ENCODE measurements at regions not wholly inside any gene's neighbourhood (a gene's known extent, or its start where the extent isn't known, plus 50 kb on each side); places are given as distances from the start of the nearest gene placed in this dataset.

DNA sequence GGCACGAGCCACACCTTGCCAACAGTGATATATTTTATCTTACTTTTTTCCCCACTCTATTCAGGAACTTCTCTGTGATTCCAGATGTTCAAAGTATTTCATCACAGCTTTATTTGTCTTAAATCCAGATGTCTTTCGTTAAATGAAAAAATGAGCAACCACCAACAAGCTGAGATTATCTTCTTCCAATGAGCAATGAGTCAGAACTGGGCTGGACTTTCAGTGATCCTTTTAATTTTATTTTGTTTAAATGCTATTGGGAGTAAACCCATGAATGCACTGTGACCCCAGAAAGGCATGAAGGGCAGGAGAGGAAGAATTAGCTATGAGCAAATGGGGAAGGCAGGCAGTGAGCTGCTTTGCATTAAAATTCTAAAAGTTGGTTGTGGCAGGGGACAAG lies 77.6 kb upstream of the IMMP2L start:
- TF ChIP-seq, protein P1, sequence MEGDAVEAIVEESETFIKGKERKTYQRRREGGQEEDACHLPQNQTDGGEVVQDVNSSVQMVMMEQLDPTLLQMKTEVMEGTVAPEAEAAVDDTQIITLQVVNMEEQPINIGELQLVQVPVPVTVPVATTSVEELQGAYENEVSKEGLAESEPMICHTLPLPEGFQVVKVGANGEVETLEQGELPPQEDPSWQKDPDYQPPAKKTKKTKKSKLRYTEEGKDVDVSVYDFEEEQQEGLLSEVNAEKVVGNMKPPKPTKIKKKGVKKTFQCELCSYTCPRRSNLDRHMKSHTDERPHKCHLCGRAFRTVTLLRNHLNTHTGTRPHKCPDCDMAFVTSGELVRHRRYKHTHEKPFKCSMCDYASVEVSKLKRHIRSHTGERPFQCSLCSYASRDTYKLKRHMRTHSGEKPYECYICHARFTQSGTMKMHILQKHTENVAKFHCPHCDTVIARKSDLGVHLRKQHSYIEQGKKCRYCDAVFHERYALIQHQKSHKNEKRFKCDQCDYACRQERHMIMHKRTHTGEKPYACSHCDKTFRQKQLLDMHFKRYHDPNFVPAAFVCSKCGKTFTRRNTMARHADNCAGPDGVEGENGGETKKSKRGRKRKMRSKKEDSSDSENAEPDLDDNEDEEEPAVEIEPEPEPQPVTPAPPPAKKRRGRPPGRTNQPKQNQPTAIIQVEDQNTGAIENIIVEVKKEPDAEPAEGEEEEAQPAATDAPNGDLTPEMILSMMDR (IDR thresholded peaks at IDR 0.05; ENCODE audit: insufficient read depth, low read length, severe bottlenecking), result no peak
- Histone ChIP-seq H3K36me3 (ENCODE audit: control insufficient read depth, insufficient read depth, low read length) (no peaks in the 10 kb centered on the region), H3K27me3 (ENCODE audit: control insufficient read depth, insufficient read depth, low read length) (no peaks in the 10 kb centered on the region), H3K4me3 (ENCODE audit: low read depth, low read length) (no peak overlapping the region)
- FAIRE-seq (no peak), DNase-seq (ENCODE audit: low read depth) (no peak)

DNA sequence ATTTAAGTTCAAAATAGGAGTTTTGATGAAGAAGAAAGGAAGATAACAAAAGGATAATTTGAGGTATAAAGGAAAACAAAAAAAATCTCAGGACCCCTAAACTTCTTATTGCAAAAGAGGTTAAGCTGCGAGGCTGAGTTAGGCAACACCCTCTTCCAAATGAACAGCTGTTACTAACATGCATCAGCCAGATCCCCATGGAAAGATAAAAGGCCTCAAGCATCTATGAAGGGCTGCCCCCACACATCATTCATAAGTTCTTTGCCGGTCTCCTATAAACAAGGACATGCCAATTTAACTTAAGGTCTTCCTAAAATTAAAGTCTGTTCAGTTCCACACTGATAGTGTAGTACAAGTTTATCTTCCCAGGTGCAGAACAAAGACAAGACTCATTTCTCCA lies 75.8 kb upstream of the IMMP2L start:
- no peaks in the 10 kb centered on the region for H3K27me3 ChIP-seq (ENCODE audit: control insufficient read depth, insufficient read depth, low read length)
- TF ChIP-seq, protein P1 (IDR thresholded peaks at IDR 0.05; ENCODE audit: insufficient read depth, low read length, severe bottlenecking), result no peak
- no peak for FAIRE-seq

DNA sequence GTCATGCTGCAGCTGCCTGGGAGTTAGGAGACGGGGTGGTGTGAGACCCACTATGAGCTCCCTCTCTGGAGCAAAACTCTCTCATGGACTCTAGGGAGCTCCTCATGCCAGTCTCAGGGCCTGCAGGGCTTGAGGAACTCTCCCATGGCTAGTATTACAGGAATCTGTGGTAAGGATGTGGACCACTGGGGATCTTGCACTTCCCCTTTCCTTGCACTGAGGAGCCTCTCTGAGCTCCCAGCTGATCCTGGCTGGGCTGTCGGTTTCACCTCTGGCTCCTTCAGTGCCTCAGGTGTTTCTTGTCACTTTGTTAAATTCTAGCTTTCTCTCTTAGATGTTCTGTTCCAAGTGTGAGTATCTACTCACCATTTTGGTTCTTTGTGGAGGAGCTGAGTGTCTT lies 71.6 kb upstream of the IMMP2L start:
- no peak overlapping the region for H3K4me3 ChIP-seq (ENCODE audit: low read depth, low read length)
- TF ChIP-seq, protein P1 (IDR thresholded peaks at IDR 0.05; ENCODE audit: insufficient read depth, low read length, severe bottlenecking), result no peak
- DNase-seq (ENCODE audit: low read depth) (no peak), FAIRE-seq (no peak)
- H3K27me3 ChIP-seq (ENCODE audit: control insufficient read depth, insufficient read depth, low read length), result no peaks in the 10 kb centered on the region
- H3K36me3 ChIP-seq (ENCODE audit: control insufficient read depth, insufficient read depth, low read length), result no peaks in the 10 kb centered on the region

More for the DNA sequence above, 75.8 kb upstream of the IMMP2L start:
- Histone ChIP-seq H3K4me3 (ENCODE audit: low read depth, low read length) (no peak overlapping the region), H3K36me3 (ENCODE audit: control insufficient read depth, insufficient read depth, low read length) (no peaks in the 10 kb centered on the region)
- no peak for DNase-seq (ENCODE audit: low read depth)

DNA sequence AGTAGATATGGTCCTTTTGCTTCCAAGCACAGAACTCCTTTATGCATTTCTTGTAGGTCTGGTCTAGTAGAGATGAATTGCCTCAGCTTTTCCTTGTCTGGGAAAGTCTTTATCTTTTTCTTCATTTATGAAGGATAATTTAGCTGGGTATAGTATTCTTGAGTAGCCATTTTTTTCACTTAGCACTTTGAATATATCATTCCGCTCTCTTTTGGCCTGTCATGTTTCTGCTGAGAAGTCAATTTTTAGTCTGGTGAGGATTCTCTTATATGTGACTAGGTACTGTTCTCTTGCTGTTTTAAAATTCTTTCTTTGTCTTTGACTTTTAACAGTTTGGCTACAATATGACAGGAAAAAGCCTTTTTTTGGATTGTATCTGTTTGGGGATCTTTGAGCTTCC lies 68.6 kb upstream of the IMMP2L start:
- Histone ChIP-seq H3K27me3 (ENCODE audit: control insufficient read depth, insufficient read depth, low read length) (no peaks in the 10 kb centered on the region), H3K4me3 (ENCODE audit: low read depth, low read length) (no peak overlapping the region), H3K36me3 (ENCODE audit: control insufficient read depth, insufficient read depth, low read length) (no peaks in the 10 kb centered on the region)
- no peak for DNase-seq (ENCODE audit: low read depth)
- TF ChIP-seq, protein P1 (IDR thresholded peaks at IDR 0.05; ENCODE audit: insufficient read depth, low read length, severe bottlenecking), result no peak
- FAIRE-seq, result no peak

DNA sequence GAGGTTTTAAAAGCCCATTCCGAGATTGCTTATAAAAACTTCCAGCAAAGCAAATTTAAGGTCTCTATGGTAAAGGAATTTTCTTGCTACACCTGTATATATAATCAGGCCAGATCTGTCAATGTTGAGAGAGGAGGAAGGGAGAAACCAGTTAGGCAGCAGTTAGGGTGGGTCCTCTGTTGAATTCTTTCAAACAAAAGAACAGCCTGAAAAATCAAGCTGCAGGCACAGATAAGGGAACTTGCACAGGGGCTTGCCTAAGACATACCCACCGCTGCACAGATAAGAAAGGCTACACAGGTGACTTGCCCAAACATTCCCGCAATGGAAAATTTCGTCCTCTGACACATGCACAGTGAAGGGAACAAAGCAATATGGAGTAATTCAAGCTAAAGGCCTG lies 59.8 kb upstream of the IMMP2L start:
- Histone ChIP-seq H3K4me3 (ENCODE audit: low read depth, low read length) (no peak overlapping the region), H3K36me3 (ENCODE audit: control insufficient read depth, insufficient read depth, low read length) (no peaks in the 10 kb centered on the region), H3K27me3 (ENCODE audit: control insufficient read depth, insufficient read depth, low read length) (no peaks in the 10 kb centered on the region)
- no peak for FAIRE-seq
- no peak for DNase-seq (ENCODE audit: low read depth)
- TF ChIP-seq, protein P1 (IDR thresholded peaks at IDR 0.05; ENCODE audit: insufficient read depth, low read length, severe bottlenecking), result no peak
